Pons (tissue), 1 donor: ENCODE measurements at regions not wholly inside any gene's neighbourhood (a gene's known extent, or its start where the extent isn't known, plus 50 kb on each side); places are given as distances from the start of the nearest gene placed in this dataset.
A peak's percentile ranks its signal among the peaks of the same experiment; 100 is the strongest.
"Not testable (repeated sequence)": the region's sequence is repeated elsewhere in the genome, so short reads cannot be mapped to it uniquely, and the experiment has no call there.

Experiments
- DNase-seq: peaks from one replicate; pipeline ENCODE4 v3.0.0-alpha.2; 2016; ENCODE audit warnings: low spot score

- DNase-seq: no peak
Measured at GRCh38 chr4:164595751-164596150, 158.2 kb upstream of the SMIM31 start.

- no peak for DNase-seq
Measured at GRCh38 chr4:164596318-164596878, 157.5 kb upstream of the SMIM31 start.

DNA sequence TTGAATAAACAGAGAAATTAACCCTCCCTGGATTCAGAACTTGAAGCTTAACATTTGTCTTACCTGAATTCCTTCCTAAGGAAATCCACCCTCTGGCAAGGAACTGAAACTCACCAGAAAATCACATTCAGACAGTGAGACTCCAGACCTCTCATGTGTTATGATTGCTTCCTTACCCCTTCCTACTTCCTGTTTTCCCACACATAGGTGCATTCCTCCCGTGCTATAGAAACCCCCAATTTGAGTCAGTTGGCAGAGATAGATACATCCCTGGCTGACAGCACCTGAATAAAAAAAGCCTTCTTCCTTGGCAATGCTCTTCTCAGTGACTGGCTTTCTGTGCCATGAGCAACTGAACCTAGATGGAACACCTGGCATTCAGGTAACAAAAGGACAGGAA is 157.0 kb upstream of the SMIM31 start:
- no peak for DNase-seq

GRCh38 chr4:164601653-164602052 is 152.3 kb upstream of the SMIM31 start:
- no peak for DNase-seq

DNA sequence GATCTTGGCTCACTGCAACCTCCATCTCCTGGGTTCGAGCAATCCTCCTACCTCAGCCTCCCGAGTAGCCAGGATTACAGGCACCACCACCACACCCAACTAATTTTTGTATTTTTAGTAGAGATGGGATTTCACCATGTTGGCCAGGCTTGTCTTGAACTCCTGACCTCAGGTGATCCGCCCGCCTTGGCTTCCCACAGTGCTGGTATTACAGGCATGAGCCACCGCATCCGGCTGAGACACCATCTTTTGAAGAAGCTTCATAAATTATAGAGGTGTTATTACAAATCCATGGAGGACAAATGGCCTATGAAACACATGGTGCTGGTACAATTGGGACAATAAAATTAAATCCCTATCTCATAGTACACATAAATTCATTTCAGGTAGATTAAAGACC is 148.1 kb upstream of the SMIM31 start:
- DNase-seq: not testable (repeated sequence)

DNA sequence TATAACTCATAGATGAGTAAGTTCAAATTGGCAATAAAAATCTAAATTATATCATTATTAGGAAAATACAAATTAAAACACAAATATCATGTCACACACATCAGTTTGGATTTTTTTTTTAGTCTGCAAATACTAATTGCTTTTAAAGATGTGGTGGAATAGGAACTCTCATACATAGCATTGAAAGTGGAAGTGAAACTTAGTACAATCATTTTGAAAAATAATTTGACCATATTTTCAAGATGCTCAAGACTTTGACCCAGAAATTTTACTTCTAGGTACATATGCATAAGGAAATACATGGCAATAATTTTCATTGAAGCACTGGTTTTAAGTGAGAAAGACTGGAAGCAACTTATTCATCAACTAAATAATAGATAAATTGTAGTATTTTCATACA is 147.5 kb upstream of the SMIM31 start:
- DNase-seq: no peak

- no peak for DNase-seq
Measured at GRCh38 chr4:164613256-164613655, 140.7 kb upstream of the SMIM31 start.

- DNase-seq: no peak
Measured at GRCh38 chr4:164613792-164614191, 140.1 kb upstream of the SMIM31 start.

DNA sequence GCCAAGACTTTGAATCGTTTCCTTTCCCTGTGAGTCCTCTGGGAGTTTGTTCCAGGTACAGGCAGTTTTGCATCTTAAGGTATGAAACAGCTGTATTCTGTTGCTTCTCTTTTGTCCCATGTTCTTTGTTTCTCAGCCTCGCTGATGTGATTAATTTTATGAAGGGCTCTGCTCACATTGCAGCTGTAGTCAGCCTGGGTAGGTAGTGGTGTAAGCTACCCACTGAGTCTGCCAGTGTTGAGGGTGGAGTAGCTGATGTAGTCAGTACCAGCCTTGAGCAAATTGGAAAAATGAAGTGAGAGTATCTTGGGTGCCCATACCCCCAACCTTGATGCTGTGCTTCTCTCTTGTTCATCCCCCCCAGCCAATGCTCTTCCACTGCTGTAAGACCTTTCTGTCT is 139.6 kb upstream of the SMIM31 start:
- no peak for DNase-seq

DNA sequence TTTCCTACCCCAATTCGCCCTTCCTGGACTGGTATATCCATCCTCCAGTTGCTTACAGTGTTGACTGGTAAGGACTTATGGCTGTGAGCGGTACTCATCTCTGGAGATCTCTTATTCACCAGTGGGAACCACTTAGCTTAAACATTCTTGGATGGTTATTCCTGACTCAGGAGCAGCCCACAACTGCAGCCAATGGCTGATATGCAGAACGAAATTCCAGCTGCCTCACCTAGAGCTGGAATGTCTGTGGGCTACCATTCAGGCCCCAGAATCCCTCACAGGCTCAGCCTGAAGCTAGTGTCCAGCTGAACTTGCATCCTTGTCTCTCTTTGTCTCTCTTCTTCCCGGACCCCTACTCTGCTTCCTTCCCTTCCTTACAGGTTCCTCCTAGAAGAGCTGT is 138.9 kb upstream of the SMIM31 start:
- no peak for DNase-seq

- no peak for DNase-seq
Measured at GRCh38 chr4:164615964-164616363, 138.0 kb upstream of the SMIM31 start.

DNA sequence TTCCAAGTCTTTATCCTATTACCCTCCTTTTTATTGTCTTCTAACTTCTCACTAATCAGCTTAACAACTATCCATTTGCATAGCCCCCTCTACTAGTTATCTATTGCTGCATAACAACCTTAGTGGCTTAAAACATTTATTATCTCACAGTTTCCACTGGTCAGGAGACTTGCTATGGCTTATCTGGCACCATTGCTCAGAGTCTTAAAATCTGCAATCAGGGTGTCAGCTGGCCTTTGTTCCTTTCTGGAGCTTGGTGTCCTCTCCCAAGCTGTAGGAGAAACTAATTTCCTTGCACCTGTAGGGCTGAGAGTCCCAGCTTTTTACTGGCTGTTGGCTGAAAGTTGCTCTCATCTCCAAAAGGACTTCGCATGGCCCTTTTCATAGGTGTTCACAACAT is 137.0 kb upstream of the SMIM31 start:
- no peak for DNase-seq

GRCh38 chr4:164617426-164617825 is 136.5 kb upstream of the SMIM31 start:
- no peak for DNase-seq

- no peak for DNase-seq
Measured at GRCh38 chr4:164617911-164618310, 136.0 kb upstream of the SMIM31 start.

GRCh38 chr4:164621886-164622521 is 131.9 kb upstream of the SMIM31 start:
- no peak for DNase-seq

- DNase-seq: no peak
Measured at GRCh38 chr4:164623099-164623498, 130.8 kb upstream of the SMIM31 start.

- DNase-seq: no peak
Measured at GRCh38 chr4:164639001-164639400, 114.9 kb upstream of the SMIM31 start.

DNA sequence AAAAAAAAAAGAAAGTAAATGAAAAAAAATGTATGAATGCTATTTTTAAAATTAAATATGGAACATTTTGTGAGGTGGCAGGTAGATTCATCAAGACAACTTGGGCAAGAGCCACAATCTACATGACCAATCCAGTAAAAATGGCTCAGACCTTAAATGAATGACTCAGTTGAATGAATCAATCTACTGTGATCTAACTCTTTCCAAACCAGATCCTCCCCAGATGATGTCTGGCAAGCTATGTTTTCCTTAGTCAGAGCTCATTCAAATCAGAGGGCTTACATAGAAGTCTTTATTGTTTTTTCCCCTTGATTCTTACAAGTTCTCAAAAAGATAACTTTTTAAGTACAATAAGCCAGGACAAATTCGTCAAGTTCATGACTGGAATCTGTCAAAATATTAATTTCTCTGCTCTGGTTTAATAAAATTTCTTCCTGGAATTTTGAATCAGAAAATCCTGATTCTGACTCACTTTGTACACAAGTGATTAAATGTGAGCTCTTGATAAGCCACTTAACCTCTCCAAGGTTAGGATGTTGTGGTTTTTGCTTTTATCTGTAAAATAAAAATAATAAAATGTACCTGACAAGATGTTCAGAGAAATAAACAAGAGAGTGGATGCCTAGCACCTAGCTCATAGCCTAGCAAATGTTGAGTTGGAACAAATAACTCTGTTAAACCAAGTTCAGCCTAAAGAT is 105.6 kb upstream of the SMIM31 start:
- no peak for DNase-seq

GRCh38 chr4:164648849-164649212 is 105.1 kb upstream of the SMIM31 start:
- DNase-seq: no peak

DNA sequence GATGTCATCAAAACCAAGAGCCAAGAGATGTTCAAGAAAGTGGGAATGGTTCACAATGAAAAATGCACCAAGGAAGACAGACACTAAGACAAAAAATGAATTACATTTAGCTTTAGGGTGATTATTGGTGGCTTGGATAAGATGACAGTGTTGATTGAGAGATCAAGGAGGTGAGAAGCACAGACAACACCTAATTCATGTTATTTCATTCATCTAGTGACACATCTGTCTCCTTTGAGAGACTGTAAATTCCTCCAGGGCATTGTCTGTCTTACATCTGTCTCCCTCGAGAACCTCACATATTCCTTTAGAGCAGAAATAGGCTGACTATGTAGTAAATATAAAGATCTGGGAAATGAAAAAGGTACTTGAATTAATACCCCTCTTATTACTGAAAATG is 94.2 kb upstream of the SMIM31 start:
- no peak for DNase-seq

DNA sequence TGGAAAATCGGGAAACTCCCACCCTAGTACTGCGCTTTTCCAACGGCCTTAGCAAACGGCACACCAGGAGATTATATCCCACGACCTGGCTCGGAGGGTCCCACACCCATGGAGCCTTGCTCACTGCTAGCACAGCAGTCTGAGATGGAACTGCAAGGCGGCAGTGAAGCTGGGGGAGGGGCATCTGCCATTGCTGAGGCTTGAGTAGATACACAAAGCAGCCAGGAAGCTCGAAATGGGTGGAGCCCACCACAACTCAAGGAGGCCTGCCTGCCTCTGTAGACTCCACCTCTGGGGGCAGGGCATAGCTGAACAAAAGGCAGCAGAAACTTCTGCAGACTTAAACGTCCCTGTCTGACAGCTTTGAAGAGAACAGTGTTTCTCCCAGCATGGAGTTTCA is 77.8 kb upstream of the SMIM31 start:
- DNase-seq: not testable (repeated sequence)

GRCh38 chr4:164683040-164683439 is 70.9 kb upstream of the SMIM31 start:
- DNase-seq: no peak

GRCh38 chr4:164695650-164696049 is 58.3 kb upstream of the SMIM31 start:
- DNase-seq: no peak

GRCh38 chr4:164700471-164700870 is 53.5 kb upstream of the SMIM31 start:
- peak; percentile 57 for DNase-seq
